GM10266 (cell line): ENCODE measurements at regions not wholly inside any gene's neighbourhood (a gene's known extent, or its start where the extent isn't known, plus 50 kb on each side); places are given as distances from the start of the nearest gene placed in this dataset.
A peak's percentile ranks its signal among the peaks of the same experiment; 100 is the strongest.

Source experiments
- DNase-seq: peaks from one replicate; pipeline ENCODE4 v3.0.0; 2012; ENCODE audit errors: extremely low spot score
- CTCF ChIP-seq: IDR thresholded peaks from 2 replicates; pipeline ENCODE4 v1.5.1; 2012; ENCODE audit warnings: mild to moderate bottlenecking, low read depth; ENCODE audit not compliant: control insufficient read depth, insufficient read depth; ENCODE audit errors: missing control alignments

GRCh38 chr18:38552732-38553321 lies 987.2 kb upstream of the CELF4 start:
- no peak for DNase-seq
- no peak for TF ChIP-seq CTCF

GRCh38 chr18:38551881-38552280 lies 986.3 kb upstream of the CELF4 start:
- DNase-seq, result no peak
- no peak for TF ChIP-seq CTCF

GRCh38 chr18:38545071-38545470 lies 979.5 kb upstream of the CELF4 start:
- peak; percentile 41 for TF ChIP-seq CTCF
- DNase-seq, result no peak

GRCh38 chr18:38539856-38540255 lies 974.3 kb upstream of the CELF4 start:
- TF ChIP-seq CTCF, result no peak
- no peak for DNase-seq

- TF ChIP-seq CTCF, result no peak
- DNase-seq, result no peak
Measured at GRCh38 chr18:38539371-38539770, 973.8 kb upstream of the CELF4 start.

- DNase-seq, result no peak
- no peak for TF ChIP-seq CTCF
Measured at GRCh38 chr18:38534073-38534472, 968.5 kb upstream of the CELF4 start.

GRCh38 chr18:38526922-38527321 lies 961.3 kb upstream of the CELF4 start:
- no peak for DNase-seq
- no peak for TF ChIP-seq CTCF
